Stomach (tissue), 4 donors: ENCODE measurements at regions not wholly inside any gene's neighbourhood (a gene's known extent, or its start where the extent isn't known, plus 50 kb on each side); places are given as distances from the start of the nearest gene placed in this dataset.

Experiments used
- POLR2A ChIP-seq, 4 donors: fragments of 450-650 bp; IDR thresholded peaks; one replicate each; pipeline ENCODE4 v1.6.1; 2016; ENCODE audit warnings: antibody characterized with exemption in 4 of 4, control low read depth in 2 of 4, mild to moderate bottlenecking in 1 of 4, moderate library complexity in 1 of 4
- POLR2AphosphoS5 ChIP-seq, 3 donors: sonication (generic); formaldehyde crosslinking; IDR thresholded peaks; one replicate each; pipeline ENCODE4 v1.6.1; 2016; ENCODE audit warnings: antibody characterized with exemption in 3 of 3
- TF ChIP-seq, protein P1 (sequence below), 7 experiments: fragments of 450-650 bp in 4 of 7; fragments of 200-600 bp in 3 of 7; sonication (generic) in 3 of 7; IDR thresholded peaks; one replicate each; pipeline ENCODE4 v1.5.1; 2016 to 2019; ENCODE audit warnings: antibody characterized with exemption in 7 of 7, control low read depth in 2 of 7, mild to moderate bottlenecking in 1 of 7

DNA sequence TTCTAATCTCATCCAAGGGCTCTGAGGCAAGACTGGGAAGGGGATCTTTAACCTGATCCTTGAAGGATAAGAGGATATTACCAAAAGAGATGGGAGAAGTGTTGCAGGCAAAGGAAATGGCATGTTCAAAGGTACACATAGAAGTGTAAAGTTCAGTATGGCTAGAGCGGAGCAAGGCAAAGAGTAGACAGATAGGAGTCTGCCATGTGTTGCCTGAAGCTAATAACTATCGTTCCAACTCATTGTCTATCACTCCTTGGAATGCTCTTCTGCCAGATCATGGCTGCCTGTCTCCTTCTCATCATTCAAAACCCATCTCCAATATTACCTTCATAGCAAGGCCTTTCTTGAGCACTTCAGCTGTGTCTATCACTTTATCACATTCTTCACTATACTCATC, 55.2 kb upstream of the IL1RAPL2 start:
- TF ChIP-seq, protein P1, sequence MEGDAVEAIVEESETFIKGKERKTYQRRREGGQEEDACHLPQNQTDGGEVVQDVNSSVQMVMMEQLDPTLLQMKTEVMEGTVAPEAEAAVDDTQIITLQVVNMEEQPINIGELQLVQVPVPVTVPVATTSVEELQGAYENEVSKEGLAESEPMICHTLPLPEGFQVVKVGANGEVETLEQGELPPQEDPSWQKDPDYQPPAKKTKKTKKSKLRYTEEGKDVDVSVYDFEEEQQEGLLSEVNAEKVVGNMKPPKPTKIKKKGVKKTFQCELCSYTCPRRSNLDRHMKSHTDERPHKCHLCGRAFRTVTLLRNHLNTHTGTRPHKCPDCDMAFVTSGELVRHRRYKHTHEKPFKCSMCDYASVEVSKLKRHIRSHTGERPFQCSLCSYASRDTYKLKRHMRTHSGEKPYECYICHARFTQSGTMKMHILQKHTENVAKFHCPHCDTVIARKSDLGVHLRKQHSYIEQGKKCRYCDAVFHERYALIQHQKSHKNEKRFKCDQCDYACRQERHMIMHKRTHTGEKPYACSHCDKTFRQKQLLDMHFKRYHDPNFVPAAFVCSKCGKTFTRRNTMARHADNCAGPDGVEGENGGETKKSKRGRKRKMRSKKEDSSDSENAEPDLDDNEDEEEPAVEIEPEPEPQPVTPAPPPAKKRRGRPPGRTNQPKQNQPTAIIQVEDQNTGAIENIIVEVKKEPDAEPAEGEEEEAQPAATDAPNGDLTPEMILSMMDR (IDR thresholded peaks at IDR 0.05) = no peak
- TF ChIP-seq POLR2A (IDR thresholded peaks at IDR 0.05) (no peak), POLR2AphosphoS5 (IDR thresholded peaks at IDR 0.05) (no peak)
